ENCODE measurements at regions not wholly inside any gene's neighbourhood (a gene's known extent, or its start where the extent isn't known, plus 50 kb on each side); places are given as distances from the start of the nearest gene placed in this dataset.

DNA sequence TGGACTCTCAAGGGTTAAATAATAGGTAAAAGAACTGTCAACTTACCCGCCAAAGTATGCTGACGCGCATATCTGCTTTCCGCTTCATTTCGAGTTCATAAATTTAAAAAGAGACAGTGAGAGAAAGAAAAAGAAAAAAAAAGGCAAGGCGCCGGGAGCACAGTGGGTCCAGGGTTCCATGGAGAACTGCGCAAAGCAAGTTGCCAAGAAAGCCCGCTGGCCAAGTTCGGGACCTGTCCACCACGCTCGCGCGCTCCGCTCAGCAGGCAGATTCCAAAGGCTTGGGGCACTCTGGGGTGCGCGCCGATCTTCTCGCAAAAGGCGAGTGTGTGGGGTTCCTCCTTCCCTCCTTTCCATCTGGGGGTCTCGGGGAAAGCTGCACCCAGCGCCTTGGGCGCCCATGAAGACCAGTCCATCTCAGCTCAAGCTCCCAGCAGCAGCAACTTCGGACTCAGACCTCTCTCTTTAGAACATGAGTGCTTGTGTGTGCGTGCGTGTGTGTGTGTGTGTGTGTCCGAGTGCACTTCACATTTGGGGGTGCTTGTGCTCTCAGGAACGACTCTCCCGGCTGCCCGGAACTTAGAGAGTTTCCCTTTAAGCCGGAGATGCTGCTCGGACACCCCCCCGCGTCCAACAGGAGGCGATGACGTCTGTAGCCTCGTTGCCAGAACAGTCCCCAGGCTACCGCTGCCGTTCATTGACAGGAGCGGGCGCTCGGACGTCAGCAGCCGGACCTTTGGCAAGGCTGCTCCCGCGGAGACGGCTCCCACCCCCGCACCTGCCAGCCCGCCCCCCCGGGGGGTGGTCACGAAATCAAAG is 180.0 kb downstream of the TBXT start:
- peak in 48 of 56 donors; percentile 13 to 88 (median 60) for DNase-seq

DNA sequence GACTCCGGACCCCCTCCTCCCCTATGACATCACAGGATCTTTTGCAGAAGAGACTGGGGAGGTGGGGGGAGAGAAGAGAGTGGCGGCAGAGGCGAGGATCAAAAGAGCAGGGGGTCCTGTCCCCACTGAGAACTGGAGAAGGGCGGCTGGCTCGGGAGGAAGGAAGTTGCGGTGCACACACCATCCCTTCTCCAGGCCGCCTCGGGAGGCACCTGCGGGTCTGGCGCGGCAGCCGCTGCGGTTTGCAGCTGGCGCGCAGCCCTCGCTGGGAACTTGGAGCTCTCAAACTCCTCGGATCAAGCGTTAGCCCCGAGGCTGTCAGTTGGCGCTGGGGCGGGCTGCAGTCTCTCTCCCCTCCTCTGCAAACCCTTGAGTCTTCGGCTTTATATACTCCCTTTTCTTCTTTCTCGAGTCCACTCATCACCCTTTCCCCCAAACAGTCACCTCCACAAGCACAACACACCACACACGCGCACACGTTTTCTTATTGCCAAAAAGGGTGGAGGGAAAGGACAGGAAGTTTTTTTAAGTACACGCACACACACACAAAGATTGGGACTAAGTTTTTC is 180.7 kb downstream of the TBXT start:
- DNase-seq, result peak in 3 of 56 donors; percentile 17 to 40 (median 20)

DNA sequence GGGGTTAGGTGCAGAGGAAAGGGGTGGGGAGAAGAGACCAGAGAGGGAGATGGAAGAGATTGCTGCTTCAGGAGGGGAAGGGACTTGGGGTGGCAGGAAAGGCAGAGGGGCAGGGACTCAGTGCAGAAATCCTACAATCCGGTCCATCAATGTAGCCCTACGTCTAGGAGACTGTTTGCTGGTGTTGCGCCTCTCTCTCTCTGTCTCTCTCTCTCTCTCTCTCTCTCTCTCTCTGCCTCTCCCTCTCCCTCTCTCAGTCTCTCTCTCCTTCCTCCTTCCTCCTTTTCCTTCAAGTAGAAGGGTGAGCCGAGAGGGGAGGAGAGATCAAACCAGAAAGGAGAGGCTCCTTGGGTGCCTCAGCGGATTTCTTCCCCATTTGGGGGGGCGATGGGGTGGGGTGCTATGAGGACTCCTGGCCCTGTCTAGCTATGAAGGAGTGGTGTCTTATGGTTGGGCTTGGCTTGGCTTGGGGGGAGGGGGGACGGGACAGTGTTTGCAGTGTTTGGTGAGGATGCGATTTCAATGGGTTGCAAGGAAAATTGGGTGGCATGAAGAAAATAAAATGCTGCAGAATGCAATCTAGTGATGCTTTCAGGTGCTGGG is 181.2 kb downstream of the TBXT start:
- no peak for DNase-seq

DNA sequence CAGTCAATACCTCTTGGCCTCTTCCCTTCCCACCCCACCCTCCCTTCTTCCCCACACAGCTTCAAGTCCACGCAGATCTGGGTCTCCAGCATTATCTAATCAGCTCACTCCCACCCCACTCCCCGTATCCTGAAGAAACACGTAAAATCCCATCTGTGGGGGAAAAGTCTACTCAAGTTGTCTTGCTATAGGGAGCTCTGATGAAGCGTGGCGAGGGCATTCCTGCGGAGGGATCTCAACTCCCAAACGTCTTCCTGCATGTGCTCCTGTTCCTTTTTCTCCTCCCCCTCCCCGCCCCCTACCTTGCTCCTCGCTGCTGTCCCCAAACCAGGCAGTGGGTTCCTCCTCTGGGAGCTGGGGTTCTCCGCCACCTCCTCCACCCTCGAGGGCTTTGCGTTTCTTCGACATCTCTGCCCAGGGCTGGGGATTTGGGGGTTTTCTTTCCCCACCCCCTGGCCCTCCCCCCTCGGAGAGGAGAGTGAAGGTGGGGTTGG is 181.8 kb downstream of the TBXT start:
- no peak for DNase-seq

DNA sequence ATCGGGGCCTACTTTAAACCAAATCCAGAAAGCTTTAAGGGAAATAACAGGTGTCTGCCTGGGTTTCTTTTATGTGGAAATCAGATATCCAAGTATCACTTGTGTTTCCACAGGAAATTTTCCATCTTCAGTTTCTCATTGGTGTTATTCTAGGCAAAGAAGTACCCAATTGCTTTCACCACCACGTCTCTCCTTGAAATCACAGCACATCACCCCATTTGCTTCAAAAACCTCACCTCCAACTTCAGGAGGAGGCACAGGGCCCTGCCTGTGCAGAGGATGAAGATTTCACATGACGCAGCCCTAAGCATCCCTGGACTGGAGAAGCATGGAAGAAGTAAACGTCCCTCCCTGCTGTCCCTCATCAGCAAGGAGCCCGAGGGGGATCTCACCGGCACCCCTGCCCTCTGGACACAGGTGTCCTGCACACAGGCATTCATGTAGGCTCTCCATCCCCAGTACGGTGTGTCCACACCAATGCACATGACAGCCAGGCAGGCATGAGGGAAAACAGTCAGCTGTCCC is 182.3 kb downstream of the TBXT start:
- DNase-seq, result no peak

DNA sequence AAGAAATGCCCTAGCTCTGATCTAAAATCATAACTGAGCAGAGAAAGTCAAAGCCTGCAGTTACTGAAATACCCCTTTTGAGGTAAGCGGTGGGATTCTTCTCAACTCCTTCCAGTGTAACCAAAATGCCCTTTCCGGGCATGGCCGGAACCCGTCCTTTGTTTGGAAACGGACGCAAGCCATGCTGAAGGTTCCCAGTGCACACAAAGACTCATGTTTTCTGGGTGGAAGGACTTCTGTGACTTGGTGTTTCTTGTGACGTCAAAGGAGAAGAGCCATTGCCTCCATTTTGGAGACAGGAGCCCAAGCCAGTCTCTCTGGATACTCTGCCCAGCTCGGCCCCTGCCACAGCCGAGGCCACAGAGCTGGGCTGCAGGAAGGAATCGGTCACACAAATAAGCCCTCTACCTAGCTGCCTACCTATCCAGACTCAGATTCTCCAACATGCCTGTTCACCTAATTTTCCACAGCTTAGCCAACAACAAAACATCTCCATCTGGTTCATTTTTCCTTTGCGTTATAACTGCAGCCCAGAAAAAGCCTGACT is 182.8 kb downstream of the TBXT start:
- no peak for DNase-seq

DNA sequence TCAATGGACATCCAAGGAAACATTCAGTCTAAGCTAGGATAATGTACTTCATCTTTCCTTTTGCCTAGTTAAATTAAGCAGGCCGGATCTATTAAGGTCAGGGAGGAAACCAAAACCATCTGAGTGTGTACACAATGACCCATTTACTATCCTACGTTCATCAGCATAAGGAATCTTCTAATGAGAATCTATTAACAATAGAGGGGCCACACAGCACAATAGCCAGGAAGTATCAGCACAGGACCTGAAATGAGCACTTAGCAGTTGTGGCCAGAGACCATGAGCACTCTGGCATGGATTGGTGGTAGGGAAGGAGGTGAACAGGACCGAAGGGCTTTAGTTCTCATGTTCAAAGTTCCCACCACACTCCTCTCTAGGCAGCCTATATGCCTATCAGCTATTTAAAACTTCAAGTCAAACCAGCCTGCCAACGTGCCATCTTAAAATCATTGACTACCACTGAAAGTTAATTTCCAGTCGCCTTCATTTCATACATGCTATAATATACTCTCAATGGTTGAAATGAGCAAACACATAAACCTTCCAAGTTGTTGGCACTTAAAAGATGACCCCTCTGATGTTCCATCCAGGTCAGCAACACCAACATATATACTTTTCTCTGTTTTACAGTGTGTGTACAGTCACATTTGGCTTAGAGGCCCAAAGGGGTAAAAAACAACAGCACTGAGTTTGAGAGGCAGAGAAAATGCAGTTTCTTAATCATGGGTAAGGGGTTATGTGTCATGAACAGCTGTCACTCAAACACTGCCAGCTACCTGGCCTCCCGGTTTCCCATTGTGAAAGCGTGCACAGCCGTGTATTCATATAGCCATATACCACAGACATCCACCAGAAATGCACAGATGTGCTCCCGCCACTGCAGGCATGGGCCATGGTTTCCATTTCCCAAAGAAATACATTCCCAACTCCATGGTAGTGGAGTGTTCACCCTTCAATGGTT is 184.3 kb downstream of the TBXT start:
- no peak for DNase-seq

DNA sequence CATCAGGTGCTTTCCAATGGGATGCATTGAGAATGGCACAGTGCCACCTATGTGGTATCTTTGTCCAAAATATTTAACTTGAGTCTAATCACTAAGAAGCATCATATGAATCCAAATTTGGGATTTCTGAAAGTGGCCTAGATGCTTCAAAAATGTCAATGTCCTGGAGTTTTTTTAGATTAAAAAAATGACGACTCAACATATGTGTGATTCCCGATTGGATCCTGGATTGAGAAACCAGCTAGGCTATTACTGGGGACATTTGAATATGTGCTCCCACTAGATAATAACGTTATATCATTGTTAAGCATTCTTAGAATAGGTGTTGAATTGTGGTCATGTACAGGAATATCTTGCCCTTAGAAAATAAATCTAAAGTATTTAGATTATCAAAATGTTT is 189.2 kb downstream of the TBXT start:
- DNase-seq, result no peak

DNA sequence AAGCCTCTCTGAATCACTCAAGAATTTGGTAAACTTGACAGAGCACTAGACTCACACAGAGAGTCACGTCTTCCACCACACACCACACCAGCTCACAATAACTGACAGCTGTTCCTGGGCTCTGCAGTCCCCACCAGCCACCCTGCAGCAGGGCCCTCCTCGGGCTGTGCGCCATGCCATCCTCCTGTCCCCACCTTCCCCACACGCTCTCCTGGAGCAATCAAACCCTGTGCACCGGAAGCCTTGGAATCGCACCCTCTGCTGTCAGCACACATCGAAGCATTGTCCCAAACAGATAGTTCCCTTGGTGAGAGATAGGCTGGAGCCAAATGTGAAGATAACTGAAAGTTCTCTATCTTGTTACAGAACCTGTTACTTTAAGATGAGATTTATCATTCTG is 191.0 kb downstream of the TBXT start:
- DNase-seq, result no peak

DNA sequence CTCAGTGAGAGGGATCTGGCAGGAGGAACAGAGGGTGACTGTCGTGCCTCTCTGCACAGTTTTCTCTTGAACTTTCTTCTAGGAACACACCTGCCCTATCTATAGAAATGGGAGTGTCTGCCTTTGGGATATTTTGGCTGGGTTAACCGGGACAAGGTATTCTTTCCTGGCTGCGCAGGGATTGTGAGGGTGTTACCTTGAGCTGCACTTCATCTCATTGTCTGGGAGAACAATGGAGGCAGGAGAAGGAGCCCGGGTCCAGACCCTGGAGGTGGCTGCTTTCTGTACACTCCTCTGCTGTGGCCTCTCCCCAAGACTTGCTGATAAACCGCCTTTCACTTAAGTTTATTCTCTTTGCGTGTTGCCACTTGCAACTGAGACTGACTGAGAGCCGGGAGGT is 192.8 kb downstream of the TBXT start:
- DNase-seq, result no peak

DNA sequence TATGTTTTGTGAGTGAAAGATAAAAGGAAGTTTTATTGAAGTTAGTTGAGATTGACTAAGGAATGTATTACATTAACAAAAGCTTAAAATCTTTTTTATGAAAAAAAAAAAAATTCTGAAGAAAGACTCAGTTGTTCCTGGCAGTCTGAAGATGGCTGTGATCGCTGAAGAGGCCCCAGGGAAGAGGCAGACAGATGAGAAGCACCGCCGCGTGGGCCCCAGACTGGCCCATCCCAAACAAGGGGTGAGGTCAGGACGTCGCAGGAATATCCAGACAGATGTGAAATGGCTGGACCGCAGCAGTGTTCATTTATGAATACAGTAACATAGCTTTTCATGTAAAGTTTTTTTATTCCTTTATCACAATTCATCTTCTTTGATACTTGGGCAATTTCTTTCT is 194.2 kb downstream of the TBXT start:
- DNase-seq, result no peak

DNA sequence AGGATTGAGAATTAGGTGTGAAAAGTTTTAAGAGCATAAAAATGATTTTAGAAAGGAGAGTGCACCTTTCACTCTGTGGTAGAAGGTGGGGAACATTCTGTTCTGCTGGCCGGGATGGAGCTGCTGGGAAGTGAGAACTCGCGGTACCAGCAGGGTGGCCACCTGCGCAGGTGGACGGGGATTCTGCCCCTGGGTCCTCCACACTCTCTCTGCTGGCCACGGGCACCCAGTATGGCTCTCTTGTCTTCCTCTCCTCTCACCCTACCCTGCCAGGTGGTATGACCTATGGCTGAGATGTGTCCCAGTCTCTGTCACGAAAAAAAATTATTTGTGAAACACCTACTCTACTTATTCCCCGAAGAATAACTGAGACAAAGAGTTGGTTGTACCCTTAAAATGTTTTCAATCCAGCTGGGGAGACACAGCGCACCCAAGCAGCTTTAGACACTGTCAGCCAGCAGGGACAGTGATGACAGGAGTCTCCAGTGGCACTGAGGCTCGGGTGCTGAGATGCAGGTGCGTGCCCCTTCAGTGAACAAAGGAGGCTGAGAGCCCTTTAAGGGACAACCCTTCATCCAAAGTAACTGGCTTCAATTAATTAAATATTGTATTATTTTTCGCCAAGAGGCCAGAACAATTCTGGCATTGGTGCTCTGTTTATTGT is 195.4 kb downstream of the TBXT start:
- no peak for DNase-seq

DNA sequence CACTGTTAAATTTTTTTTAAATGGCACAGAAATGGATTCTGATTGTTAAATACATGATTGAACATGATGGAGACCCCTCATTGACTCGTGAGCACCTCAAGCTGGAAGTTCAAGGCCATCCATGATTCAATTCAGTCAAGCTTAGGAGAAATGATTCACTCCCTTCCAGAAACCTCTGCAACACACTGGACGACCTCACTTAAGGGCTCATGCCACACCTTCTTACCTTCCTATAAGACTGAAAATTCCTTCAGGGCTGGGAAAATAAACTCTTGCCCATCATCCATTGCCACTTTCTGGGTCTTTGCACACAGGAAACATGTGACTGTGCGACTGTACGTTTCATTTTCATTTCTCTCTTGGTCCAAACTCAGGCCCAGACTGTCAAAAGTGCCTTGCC is 196.4 kb downstream of the TBXT start:
- no peak for DNase-seq

DNA sequence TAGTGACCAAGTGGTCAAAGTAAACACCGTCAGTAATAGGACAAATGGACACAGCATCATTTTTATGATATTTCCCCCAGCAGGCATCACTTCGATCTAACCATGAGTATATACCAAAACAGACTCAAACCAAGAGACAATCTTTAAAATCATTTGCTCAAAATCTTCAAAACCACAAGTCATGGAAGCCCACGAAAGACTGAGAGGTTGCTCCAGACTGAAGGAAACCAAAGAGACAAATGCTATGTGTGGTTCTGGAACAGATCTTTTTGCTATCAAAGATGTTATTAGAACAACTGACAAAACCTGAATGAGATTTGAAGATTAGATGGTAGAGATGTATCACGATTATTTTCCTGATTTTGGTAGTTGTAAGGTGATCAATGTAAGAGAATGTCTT is 197.7 kb downstream of the TBXT start:
- DNase-seq, result no peak

DNA sequence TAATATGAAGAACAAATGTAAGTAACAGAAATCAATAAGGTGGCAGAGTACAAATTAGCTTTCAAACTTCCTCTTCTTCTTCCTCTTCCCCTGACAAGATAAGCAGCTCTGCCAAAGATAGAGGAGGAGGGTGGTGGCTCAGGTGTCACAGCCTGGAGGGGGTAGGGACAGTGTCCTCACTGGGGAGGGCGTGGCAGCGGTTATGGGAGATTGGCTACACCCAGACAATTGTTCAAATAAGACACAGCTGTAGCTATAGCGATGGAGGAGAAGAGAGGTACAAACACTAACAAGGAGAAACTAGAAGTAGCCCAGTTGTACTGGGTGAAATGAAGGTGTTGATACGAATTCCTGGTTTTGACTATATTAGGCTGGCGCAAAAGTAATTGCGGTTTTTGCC is 198.5 kb downstream of the TBXT start:
- no peak for DNase-seq

DNA sequence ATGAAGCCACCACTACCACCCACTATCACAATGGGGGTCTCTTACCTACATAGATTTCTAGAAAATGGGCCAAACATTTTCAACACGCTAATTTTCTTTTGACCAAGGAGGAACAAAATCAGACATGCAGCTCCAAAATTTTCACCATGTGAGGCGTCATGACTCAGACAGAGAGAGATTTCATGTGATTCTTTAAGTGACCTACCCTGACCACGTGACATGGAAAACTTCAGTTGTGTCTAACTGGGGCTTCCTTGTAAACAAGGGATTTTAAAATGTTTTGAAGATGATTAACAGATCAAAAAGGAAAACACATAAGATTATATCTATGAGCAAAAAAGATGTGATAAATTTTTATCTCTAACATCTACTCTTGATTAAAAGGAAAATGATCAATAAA is 199.2 kb downstream of the TBXT start:
- no peak for DNase-seq

DNA sequence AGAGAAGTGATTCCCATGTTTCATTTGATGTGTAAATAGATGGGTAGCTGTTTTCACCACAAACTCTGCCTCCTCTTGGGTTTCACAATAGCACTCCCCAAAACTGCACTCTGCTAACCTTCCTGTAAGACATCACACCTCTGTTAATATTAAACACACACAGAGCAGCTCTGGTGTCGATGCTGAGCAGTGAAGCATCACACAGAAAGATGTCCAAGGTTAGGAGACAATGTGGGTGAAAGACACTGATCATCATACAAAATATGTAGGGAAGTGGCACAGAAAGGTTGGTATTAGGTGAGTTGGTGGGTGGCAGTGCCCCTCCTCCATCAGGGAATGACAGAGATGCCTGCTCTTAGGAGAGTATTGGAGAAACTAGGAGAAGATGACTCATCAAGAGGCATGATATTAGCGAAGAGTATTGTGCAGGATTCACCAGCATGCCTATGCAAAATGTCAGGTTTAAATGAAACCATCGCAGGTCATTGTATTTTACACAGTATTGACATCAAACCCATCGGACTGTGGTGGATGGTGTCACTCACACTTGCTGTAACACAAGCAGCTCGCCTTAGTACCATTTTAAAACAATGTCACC is 199.7 kb downstream of the TBXT start:
- no peak for DNase-seq

DNA sequence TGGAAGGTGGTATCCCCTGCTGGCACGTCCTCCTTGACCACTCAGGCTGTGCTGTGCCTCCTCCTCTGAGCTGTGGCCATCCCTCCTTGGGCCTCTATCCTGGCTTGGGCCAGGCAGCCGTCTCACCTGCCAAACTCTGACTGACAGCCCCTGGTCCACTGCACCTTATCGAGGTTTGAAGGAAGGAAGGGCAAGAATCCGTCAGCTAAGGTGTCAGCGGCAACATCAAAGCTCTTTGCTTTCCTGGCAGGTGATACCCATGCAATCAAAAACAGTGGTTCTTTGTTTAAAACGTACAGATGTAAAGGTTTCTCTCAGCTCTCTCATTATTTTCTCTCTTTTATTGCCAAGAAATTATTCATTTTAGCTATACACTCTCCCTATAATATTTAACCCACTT is 203.9 kb downstream of the TBXT start:
- DNase-seq, result no peak

DNA sequence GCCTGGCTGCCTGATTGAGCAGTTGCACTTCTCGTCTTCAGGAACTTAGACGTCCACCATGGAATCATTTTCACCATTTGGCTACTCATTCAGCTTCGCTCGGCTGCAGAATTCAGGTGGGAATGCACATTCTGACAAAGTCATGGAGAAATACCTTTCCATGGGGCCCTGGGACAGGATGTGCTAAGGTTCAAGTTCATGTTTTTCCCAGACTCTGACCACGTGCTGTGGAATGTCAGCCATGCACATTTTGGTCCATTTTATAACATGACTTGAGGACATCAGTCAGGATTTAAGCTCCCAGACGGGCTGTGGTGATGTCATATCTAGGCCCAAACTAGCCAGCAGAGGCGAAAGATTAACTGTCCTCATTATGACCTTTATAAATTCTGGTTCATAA is 205.3 kb downstream of the TBXT start:
- DNase-seq, result no peak

DNA sequence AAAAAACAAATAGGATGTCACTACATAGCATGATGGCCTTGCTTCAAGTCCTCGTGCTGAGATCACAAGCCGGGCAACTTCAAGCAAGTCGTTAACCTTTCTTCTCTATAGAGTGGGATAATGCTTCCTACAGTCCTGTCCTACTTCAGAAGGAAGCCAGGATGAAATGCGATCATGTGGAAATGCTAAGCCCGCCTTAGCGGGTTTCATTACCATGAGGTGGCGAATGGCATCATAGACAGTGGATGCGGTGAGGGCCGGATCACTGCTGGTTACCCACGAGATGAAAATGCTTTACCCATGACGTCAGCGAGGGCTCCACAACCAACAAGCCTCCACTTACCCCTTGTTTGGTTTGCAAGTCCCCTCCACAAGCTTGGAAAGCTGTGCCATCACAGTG is 206.4 kb downstream of the TBXT start:
- no peak for DNase-seq

Data from amygdala (tissue), 56 donors.